ENCODE measurements at regions not wholly inside any gene's neighbourhood (a gene's known extent, or its start where the extent isn't known, plus 50 kb on each side); places are given as distances from the start of the nearest gene placed in this dataset.

- DNase-seq (ENCODE audit: low spot score in 2 of 2), result peak in 1 of 2 donors; percentile 76
- intact Hi-C loops (cut with DNase I; ENCODE audit: low total_unique reads), result no loop called here
These were observed 73.8 kb upstream of the RAB6C start for GRCh38 chr2:129905664-129906081.

GRCh38 chr2:129906139-129906860, 73.2 kb upstream of the RAB6C start:
- H3K4me3 ChIP-seq (ENCODE audit: low read depth, poor library complexity, severe bottlenecking), result no peak overlapping the region
- 76 to 83% methylated on average over 11 to 13 of the region's 13 CpGs for WGBS, 2 donors
- intact Hi-C loops (cut with DNase I; ENCODE audit: low total_unique reads), result no loop called here
- DNase-seq (ENCODE audit: low spot score in 2 of 2), result peak in 1 of 2 donors; percentile 81
- TF ChIP-seq CTCF (IDR thresholded peaks at IDR 0.05), result no peak
- TF ChIP-seq POLR2A (IDR thresholded peaks at IDR 0.05), result no peak

More at GRCh38 chr2:129905664-129906081, 73.8 kb upstream of the RAB6C start:
- 89 to 93% methylated on average over 2 of the region's 2 CpGs for WGBS, 2 donors
- TF ChIP-seq CTCF (IDR thresholded peaks at IDR 0.05), result no peak
- no peak for TF ChIP-seq POLR2A (IDR thresholded peaks at IDR 0.05)
- H3K4me3 ChIP-seq (ENCODE audit: low read depth, poor library complexity, severe bottlenecking), result no peak overlapping the region

GRCh38 chr2:129906861-129907235, 72.6 kb upstream of the RAB6C start:
- intact Hi-C loops (cut with DNase I; ENCODE audit: low total_unique reads), result no loop called here
- TF ChIP-seq CTCF (IDR thresholded peaks at IDR 0.05) (no peak), POLR2A (IDR thresholded peaks at IDR 0.05) (no peak)
- DNase-seq (ENCODE audit: low spot score in 2 of 2), result peak in 1 of 2 donors; percentile 78
- no peak overlapping the region for H3K4me3 ChIP-seq (ENCODE audit: low read depth, poor library complexity, severe bottlenecking)
- 46 to 73% methylated on average over 11 of the region's 11 CpGs for WGBS, 2 donors

GRCh38 chr2:129907256-129907998, 72.0 kb upstream of the RAB6C start:
- 86 to 87% methylated on average over 13 of the region's 13 CpGs for WGBS, 2 donors
- TF ChIP-seq CTCF (IDR thresholded peaks at IDR 0.05), result no peak
- TF ChIP-seq POLR2A (IDR thresholded peaks at IDR 0.05), result no peak
- intact Hi-C loops (cut with DNase I; ENCODE audit: low total_unique reads), result no loop called here
- no peak overlapping the region for H3K4me3 ChIP-seq (ENCODE audit: low read depth, poor library complexity, severe bottlenecking)
- DNase-seq (ENCODE audit: low spot score in 2 of 2), result peak in 1 of 2 donors; percentile 78

GRCh38 chr2:129908721-129909373, 70.6 kb upstream of the RAB6C start:
- H3K4me3 ChIP-seq (ENCODE audit: low read depth, poor library complexity, severe bottlenecking), result no peak overlapping the region
- WGBS, 2 donors, result 74 to 78% methylated on average over 11 to 18 of the region's 18 CpGs
- intact Hi-C loops (cut with DNase I; ENCODE audit: low total_unique reads), result no loop called here
- no peak for TF ChIP-seq POLR2A (IDR thresholded peaks at IDR 0.05)
- TF ChIP-seq CTCF (IDR thresholded peaks at IDR 0.05), result no peak
- peak in 1 of 2 donors; percentile 74 for DNase-seq (ENCODE audit: low spot score in 2 of 2)

Measured in lower leg skin (tissue), 4 donors.